HFFc6 (cell line): ENCODE measurements at regions not wholly inside any gene's neighbourhood (a gene's known extent, or its start where the extent isn't known, plus 50 kb on each side); places are given as distances from the start of the nearest gene placed in this dataset.
A peak's percentile ranks its signal among the peaks of the same experiment; 100 is the strongest.

ENCODE experiments used
- DNase-seq: peaks from one replicate; pipeline ENCODE4 v3.0.0-alpha.2; 2018
- H3K27ac Mint-ChIP-seq: 2 replicates; pipeline ENCODE4 v1.8.0; 2020; ENCODE audit warnings: mild to moderate bottlenecking, mixed read lengths
- H3K27me3 Mint-ChIP-seq: 2 replicates; pipeline ENCODE4 v1.8.0; 2021; ENCODE audit warnings: mild to moderate bottlenecking, moderate library complexity, mixed read lengths; ENCODE audit not compliant: insufficient read depth
- H3K36me3 Mint-ChIP-seq: 2 replicates; pipeline ENCODE4 v1.8.0; 2021; ENCODE audit warnings: low read depth, mixed read lengths
- H3K4me1 Mint-ChIP-seq: 2 replicates; pipeline ENCODE4 v1.8.0; 2020; ENCODE audit warnings: low read depth, mixed read lengths
- H3K4me3 Mint-ChIP-seq: 2 replicates; pipeline ENCODE4 v1.8.0; 2020; ENCODE audit warnings: mild to moderate bottlenecking, moderate library complexity, mixed read lengths
- H3K9me3 Mint-ChIP-seq: 2 replicates; pipeline ENCODE4 v1.8.0; 2020; ENCODE audit warnings: mild to moderate bottlenecking, mixed read lengths
- TF ChIP-seq, protein P1 (sequence below): fragments of 200-600 bp; sonication (generic); IDR thresholded peaks from 2 replicates; pipeline ENCODE4 v1.5.0; 2021; ENCODE audit warnings: antibody characterized with exemption, mild to moderate bottlenecking

DNA sequence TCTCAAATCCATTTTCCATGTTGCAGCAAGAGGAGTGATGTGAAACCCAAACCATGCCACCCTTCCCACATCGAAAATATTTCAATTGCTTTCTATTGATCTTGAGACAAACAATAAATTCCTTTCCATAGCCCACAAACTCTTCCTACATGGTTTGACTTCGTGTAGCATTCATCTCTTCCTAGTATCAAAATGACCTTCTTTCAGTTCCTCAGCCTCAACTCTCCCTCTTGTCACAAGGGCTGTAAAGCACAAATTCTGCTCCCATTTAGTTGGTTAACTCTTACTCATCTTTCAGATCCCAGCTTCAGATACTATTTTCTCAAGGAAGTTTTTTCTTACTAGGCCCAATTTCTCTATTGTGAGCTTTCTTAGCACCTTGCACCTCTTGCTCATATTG, 99.0 kb downstream of the ZNF281 start:
- DNase-seq = no peak
- Mint-ChIP-seq H3K36me3 (peaks cover 12% of the 10 kb centered on the region), H3K4me1 (peaks cover 56% of the 10 kb centered on the region), H3K27ac (peak overlapping the region; percentile 4), H3K9me3 (no peaks in the 10 kb centered on the region), H3K27me3 (no peaks in the 10 kb centered on the region; the same call in 1 of the 2 replicates), H3K4me3 (no peak overlapping the region)
- TF ChIP-seq, protein P1, sequence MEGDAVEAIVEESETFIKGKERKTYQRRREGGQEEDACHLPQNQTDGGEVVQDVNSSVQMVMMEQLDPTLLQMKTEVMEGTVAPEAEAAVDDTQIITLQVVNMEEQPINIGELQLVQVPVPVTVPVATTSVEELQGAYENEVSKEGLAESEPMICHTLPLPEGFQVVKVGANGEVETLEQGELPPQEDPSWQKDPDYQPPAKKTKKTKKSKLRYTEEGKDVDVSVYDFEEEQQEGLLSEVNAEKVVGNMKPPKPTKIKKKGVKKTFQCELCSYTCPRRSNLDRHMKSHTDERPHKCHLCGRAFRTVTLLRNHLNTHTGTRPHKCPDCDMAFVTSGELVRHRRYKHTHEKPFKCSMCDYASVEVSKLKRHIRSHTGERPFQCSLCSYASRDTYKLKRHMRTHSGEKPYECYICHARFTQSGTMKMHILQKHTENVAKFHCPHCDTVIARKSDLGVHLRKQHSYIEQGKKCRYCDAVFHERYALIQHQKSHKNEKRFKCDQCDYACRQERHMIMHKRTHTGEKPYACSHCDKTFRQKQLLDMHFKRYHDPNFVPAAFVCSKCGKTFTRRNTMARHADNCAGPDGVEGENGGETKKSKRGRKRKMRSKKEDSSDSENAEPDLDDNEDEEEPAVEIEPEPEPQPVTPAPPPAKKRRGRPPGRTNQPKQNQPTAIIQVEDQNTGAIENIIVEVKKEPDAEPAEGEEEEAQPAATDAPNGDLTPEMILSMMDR = no peak

DNA sequence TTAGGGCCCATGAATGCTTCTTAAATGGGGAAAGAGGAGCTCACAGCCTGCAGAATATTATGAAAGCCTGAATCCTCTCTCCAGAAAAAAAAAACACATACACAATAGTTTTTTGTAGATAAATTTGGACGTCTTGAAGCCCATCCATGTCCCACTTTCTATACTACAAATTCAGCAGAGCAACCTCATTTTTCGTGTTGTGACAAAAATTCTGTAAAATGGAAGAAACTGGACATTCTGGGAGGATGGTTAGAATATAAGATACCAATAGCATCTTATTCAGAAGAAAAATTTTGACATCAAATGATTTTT, 102.1 kb downstream of the ZNF281 start:
- TF ChIP-seq, protein P1 = peak; percentile 7
- Mint-ChIP-seq H3K27ac (no peak overlapping the region), H3K27me3 (no peaks in the 10 kb centered on the region; the same call in 1 of the 2 replicates), H3K9me3 (no peaks in the 10 kb centered on the region), H3K4me3 (no peak overlapping the region), H3K36me3 (peaks cover 12% of the 10 kb centered on the region), H3K4me1 (peaks cover 41% of the 10 kb centered on the region)
- DNase-seq = no peak

DNA sequence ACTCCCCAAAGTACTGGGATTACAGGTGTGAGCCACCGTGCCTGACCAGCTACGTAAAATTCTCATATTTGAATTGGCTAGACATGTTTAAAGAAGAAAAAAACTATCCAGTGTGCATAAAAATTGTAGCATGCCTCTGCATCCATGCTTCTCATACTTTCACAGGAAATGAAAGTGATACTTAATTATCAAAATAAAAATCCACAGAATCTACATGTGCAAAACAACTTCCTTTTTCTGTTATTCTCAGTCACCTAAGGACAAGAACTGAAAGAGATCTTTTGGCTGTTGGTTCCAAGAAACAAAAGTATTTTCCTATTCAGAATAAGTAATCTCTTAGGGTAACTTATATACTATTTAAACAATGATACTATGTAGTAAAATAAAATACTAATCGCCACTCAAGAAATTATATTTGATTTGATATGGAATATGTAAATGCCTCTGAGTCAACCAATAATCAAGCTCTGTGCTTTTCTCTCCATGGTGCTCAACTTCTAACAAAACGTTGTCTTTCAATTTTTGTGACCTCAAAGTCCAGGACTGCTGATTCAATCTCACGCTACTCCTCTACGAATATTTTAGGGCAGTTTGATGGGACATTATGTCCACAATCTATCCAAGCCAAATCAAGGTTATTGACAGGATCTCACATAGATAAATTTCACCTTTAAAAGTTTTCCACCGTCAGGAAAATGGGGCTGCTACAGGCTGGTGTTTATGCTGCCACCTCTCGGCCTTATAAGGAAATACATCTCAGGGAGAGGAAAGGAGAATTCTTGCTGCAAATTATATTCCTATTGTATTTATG, 102.7 kb downstream of the ZNF281 start:
- Mint-ChIP-seq H3K4me3 (no peak overlapping the region), H3K4me1 (peaks cover 39% of the 10 kb centered on the region), H3K27me3 (no peaks in the 10 kb centered on the region; the same call in 1 of the 2 replicates), H3K27ac (no peak overlapping the region), H3K9me3 (no peaks in the 10 kb centered on the region), H3K36me3 (peaks cover 8% of the 10 kb centered on the region)
- TF ChIP-seq, protein P1 = peak; percentile 92
- DNase-seq = no peak

DNA sequence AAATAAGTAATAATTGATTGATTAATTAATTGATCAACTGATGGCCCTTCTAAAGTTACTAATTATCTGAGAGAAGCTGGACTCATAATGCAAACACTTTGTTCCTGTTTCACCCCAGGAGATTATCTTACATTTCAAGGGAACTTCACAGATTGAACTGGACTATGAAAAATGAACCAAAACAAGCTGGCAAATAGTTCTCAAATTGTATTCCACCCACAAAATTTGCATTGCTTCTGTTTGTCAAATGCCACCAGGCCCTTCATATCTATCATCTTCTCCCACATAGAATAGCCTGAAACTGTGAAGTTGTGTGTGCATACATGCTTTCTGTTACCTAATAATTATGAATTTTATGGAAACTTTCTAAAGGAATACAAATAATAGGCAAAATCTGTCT, 104.0 kb downstream of the ZNF281 start:
- Mint-ChIP-seq H3K36me3 (peaks cover 5% of the 10 kb centered on the region; the same call in 1 of the 2 replicates), H3K4me1 (peaks cover 38% of the 10 kb centered on the region), H3K9me3 (no peaks in the 10 kb centered on the region), H3K4me3 (no peak overlapping the region), H3K27ac (no peak overlapping the region), H3K27me3 (no peaks in the 10 kb centered on the region; the same call in 1 of the 2 replicates)
- TF ChIP-seq, protein P1 = no peak
- DNase-seq = no peak

DNA sequence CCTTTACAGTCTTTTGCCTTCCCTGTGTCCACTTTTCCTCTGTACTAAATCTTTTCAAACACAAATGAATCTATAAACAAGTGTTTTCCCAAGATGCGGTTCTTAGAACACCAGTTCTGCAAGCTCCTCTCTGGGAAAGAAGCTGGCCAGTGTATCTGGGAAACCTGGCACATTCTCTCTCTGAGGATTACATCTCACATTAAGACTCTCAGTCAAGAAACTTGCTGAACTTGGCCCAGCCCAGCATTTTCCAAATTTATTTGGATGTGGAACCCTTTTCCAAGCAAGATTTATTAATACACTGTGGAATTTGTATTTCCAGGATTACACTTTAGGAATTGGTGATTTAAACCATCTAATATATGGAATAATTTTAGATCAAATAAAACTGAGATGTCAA, 105.7 kb downstream of the ZNF281 start:
- Mint-ChIP-seq H3K4me3 (no peak overlapping the region), H3K9me3 (no peaks in the 10 kb centered on the region), H3K4me1 (peaks cover 42% of the 10 kb centered on the region), H3K36me3 (no peaks in the 10 kb centered on the region), H3K27ac (no peak overlapping the region), H3K27me3 (no peaks in the 10 kb centered on the region; the same call in 1 of the 2 replicates)
- no peak for DNase-seq
- TF ChIP-seq, protein P1 = no peak
